HG03280 (cell line): ENCODE measurements at regions not wholly inside any gene's neighbourhood (a gene's known extent, or its start where the extent isn't known, plus 50 kb on each side); places are given as distances from the start of the nearest gene placed in this dataset.

Experiments used
- ATAC-seq: cut with Tn5 transposase; IDR thresholded peaks from one replicate; pipeline ENCODE4 v1.9.1; 2021; ENCODE audit warnings: mild to moderate bottlenecking, moderate library complexity; ENCODE audit not compliant: unreplicated experiment

- ATAC-seq: no peak
Measured at GRCh38 chr2:126824663-126825062, 74.0 kb upstream of the TEX51 start.

- no peak for ATAC-seq
Measured at GRCh38 chr2:126825316-126825715, 73.4 kb upstream of the TEX51 start.

- no peak for ATAC-seq
Measured at GRCh38 chr2:126826491-126826890, 72.2 kb upstream of the TEX51 start.

GRCh38 chr2:126827371-126827770 is 71.3 kb upstream of the TEX51 start:
- no peak for ATAC-seq

- no peak for ATAC-seq
Measured at GRCh38 chr2:126828051-126828450, 70.6 kb upstream of the TEX51 start.

GRCh38 chr2:126828491-126828890 is 70.2 kb upstream of the TEX51 start:
- ATAC-seq: no peak

GRCh38 chr2:126831234-126832005 is 67.3 kb upstream of the TEX51 start:
- ATAC-seq: no peak

- ATAC-seq: no peak
Measured at GRCh38 chr2:126832014-126832413, 66.7 kb upstream of the TEX51 start.

GRCh38 chr2:126832757-126833156 is 65.9 kb upstream of the TEX51 start:
- no peak for ATAC-seq

GRCh38 chr2:126834006-126834659 is 64.6 kb upstream of the TEX51 start:
- ATAC-seq: no peak

GRCh38 chr2:126835261-126835660 is 63.4 kb upstream of the TEX51 start:
- no peak for ATAC-seq

- no peak for ATAC-seq
Measured at GRCh38 chr2:126835831-126836230, 62.9 kb upstream of the TEX51 start.

GRCh38 chr2:126836761-126837679 is 61.7 kb upstream of the TEX51 start:
- ATAC-seq: no peak

- ATAC-seq: no peak
Measured at GRCh38 chr2:126837966-126838715, 60.5 kb upstream of the TEX51 start.

- no peak for ATAC-seq
Measured at GRCh38 chr2:126838716-126838985, 60.0 kb upstream of the TEX51 start.

GRCh38 chr2:126839796-126840195 is 58.9 kb upstream of the TEX51 start:
- no peak for ATAC-seq

- ATAC-seq: no peak
Measured at GRCh38 chr2:126843081-126843480, 55.6 kb upstream of the TEX51 start.

GRCh38 chr2:126846241-126846640 is 52.4 kb upstream of the TEX51 start:
- no peak for ATAC-seq
